Activated CD8-positive, alpha-beta T cell treated with anti-CD3 and anti-CD28 coated beads for 36 hours (primary cell): ENCODE measurements at regions not wholly inside any gene's neighbourhood (a gene's known extent, or its start where the extent isn't known, plus 50 kb on each side); places are given as distances from the start of the nearest gene placed in this dataset.

Experiments
- ATAC-seq: fragments of 200-7000 bp; cut with Tn5 transposase; one replicate; pipeline ENCODE4 v1.10.0; 2021; ENCODE audit warnings: mild to moderate bottlenecking, moderate library complexity
- CTCF ChIA-PET: fragments of 350-600 bp; sonication (Branson Sonifier 250); formaldehyde crosslinking; loops from one replicate; lab custom pipeline; 2021; ENCODE audit warnings: antibody characterized with exemption; lab: Charles Lee
- POLR2A ChIA-PET: fragments of 350-600 bp; sonication (Branson Sonifier 250); formaldehyde crosslinking; loops from one replicate; lab custom pipeline; 2021; ENCODE audit warnings: antibody characterized with exemption; lab: Charles Lee
- DNase-seq: peaks from one replicate; pipeline ENCODE4 v3.0.0-alpha.2; 2020
- H3K27ac Mint-ChIP-seq: one replicate; pipeline ENCODE4 v1.8.0; 2021; ENCODE audit warnings: mild to moderate bottlenecking, mixed read lengths
- H3K27me3 Mint-ChIP-seq: one replicate; pipeline ENCODE4 v1.8.0; 2021; ENCODE audit warnings: mixed read lengths
- H3K36me3 Mint-ChIP-seq: one replicate; pipeline ENCODE4 v1.8.0; 2021; ENCODE audit warnings: low read depth, mixed read lengths
- H3K4me1 Mint-ChIP-seq: one replicate; pipeline ENCODE4 v1.8.0; 2021; ENCODE audit warnings: low read depth, mixed read lengths
- H3K4me3 Mint-ChIP-seq: one replicate; pipeline ENCODE4 v1.8.0; 2021; ENCODE audit warnings: mild to moderate bottlenecking, moderate library complexity, mixed read lengths
- H3K9me3 Mint-ChIP-seq: one replicate; pipeline ENCODE4 v1.8.0; 2021; ENCODE audit warnings: mixed read lengths
- CTCF ChIP-seq: fragments of 200-600 bp; IDR thresholded peaks from one replicate; pipeline ENCODE4 v1.8.0; 2022; ENCODE audit warnings: antibody characterized with exemption, mild to moderate bottlenecking
- intact Hi-C: fragments of 100-400 bp; cut with micrococcal nuclease; formaldehyde crosslinking; loops from one replicate; pipeline ENCODE4 v1.10.0; 2022

GRCh38 chr10:128281343-128281742 lies 155.1 kb upstream of the MKI67 start:
- no peaks in the 10 kb centered on the region for H3K9me3 Mint-ChIP-seq
- H3K4me3 Mint-ChIP-seq = no peak overlapping the region
- POLR2A ChIA-PET = no interaction called here
- no peaks in the 10 kb centered on the region for H3K36me3 Mint-ChIP-seq
- H3K27ac Mint-ChIP-seq = no peak overlapping the region
- no peaks in the 10 kb centered on the region for H3K4me1 Mint-ChIP-seq
- no peak for DNase-seq
- H3K27me3 Mint-ChIP-seq = peaks cover 30% of the 10 kb centered on the region
- ATAC-seq = no peak
- no peak for TF ChIP-seq CTCF
- intact Hi-C loops = no loop called here
- CTCF ChIA-PET = no interaction called here

DNA sequence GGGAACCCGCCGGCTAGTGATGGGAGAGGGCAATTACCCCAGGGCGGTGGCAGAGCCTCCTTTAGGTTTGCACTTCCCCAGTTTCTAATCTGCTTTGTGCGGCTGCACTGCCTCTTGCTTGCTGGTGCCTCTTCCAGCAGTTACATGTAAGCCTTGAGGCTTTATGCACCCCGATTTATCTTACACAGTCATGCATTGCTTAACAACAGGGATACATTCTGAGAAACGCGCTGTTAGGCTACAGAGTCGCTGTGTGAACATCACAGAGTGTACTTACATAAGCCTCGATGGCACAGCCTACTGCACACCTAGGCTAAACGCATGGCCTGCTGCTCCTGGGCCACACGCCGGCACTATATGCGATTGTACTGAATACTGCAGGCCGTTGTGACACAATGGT lies 155.6 kb upstream of the MKI67 start:
- ChIA-PET POLR2A (no interaction called here), CTCF (interaction anchor here (1.1 kb wide), 1 partner anchor 18 kb away, joined by 3 read pairs; no protein-coding TSS in a partner anchor)
- Mint-ChIP-seq H3K9me3 (no peaks in the 10 kb centered on the region), H3K27me3 (peaks cover 29% of the 10 kb centered on the region), H3K36me3 (no peaks in the 10 kb centered on the region), H3K4me1 (no peaks in the 10 kb centered on the region), H3K27ac (no peak overlapping the region), H3K4me3 (no peak overlapping the region)
- intact Hi-C loops = no loop called here
- ATAC-seq = no peak
- no peak for DNase-seq
- TF ChIP-seq CTCF = no peak

DNA sequence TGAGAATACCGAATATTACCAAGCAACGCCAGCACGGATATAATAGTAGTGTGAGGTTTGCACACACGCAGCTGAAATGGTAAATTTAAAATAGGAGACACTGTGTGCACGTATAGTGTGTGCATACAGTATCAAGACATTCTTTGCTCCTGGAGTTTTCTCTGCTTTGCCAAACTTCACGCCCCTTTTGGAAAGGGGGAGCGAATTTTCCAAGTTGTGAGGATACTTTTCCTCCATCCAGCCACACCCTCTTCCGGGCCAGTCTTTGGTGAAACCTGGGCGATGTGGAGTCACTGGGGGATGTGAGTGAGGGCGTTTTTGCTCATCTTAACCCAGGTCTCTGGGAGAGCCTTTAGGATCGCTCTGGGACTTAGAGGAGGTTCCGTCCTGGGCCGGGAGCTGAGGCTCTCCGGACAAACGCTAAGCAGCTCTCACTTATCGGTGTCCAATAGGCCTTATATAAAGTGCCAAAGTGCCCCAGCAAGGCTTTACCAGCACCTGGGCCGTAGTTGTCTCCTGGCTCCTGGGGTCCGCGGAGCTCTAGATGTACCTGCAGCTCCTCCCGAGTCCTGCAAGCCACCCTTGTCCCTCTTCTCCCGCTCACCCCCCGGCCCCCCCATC lies 160.0 kb upstream of the MKI67 start:
- Mint-ChIP-seq H3K9me3 (peaks cover 7% of the 10 kb centered on the region), H3K4me3 (no peak overlapping the region), H3K36me3 (no peaks in the 10 kb centered on the region), H3K27me3 (peaks cover 33% of the 10 kb centered on the region), H3K27ac (no peak overlapping the region), H3K4me1 (no peaks in the 10 kb centered on the region)
- ATAC-seq (no peak), DNase-seq (no peak)
- ChIA-PET CTCF (interaction anchor here (1.4 kb wide), 1 partner anchor 18 kb away, joined by 5 read pairs; no protein-coding TSS in a partner anchor), POLR2A (no interaction called here)
- intact Hi-C loops = no loop called here
- no peak for TF ChIP-seq CTCF

- H3K4me1 Mint-ChIP-seq = no peaks in the 10 kb centered on the region
- no peak overlapping the region for H3K4me3 Mint-ChIP-seq
- intact Hi-C loops = no loop called here
- no peak for TF ChIP-seq CTCF
- H3K9me3 Mint-ChIP-seq = peaks cover 7% of the 10 kb centered on the region
- H3K36me3 Mint-ChIP-seq = no peaks in the 10 kb centered on the region
- POLR2A ChIA-PET = no interaction called here
- ATAC-seq (no peak), DNase-seq (no peak)
- no peak overlapping the region for H3K27ac Mint-ChIP-seq
- CTCF ChIA-PET = interaction anchor here (1.4 kb wide), 1 partner anchor 18 kb away, joined by 5 read pairs; no protein-coding TSS in a partner anchor
- peaks cover 31% of the 10 kb centered on the region for H3K27me3 Mint-ChIP-seq
Measured at GRCh38 chr10:128286762-128287500, 160.7 kb upstream of the MKI67 start.

DNA sequence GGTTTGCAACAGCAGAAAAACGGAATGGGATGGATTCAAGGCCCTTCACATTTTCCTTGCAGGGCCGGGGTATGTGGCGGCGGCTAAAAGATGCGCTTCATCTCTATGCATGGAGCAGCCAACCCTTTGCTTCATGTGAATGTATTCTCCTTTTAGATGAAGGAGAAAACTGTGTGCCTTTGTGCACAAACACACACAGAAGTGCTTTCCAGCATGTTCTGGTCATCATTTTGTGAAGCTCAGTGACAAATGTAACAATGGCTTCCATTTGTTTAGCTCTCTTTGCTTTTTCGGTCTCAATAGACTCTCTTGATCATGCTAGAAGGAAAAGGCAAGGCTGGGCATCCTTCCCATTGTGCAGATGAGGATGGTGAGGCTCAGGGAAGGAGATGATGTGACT lies 161.7 kb upstream of the MKI67 start:
- peaks cover 31% of the 10 kb centered on the region for H3K27me3 Mint-ChIP-seq
- peaks cover 7% of the 10 kb centered on the region for H3K9me3 Mint-ChIP-seq
- H3K4me3 Mint-ChIP-seq = no peak overlapping the region
- ChIA-PET POLR2A (no interaction called here), CTCF (interaction anchor here (1.4 kb wide), 1 partner anchor 19 kb away, joined by 5 read pairs; no protein-coding TSS in a partner anchor)
- no peak for ATAC-seq
- no peak for TF ChIP-seq CTCF
- no peaks in the 10 kb centered on the region for H3K4me1 Mint-ChIP-seq
- DNase-seq = no peak
- no peak overlapping the region for H3K27ac Mint-ChIP-seq
- H3K36me3 Mint-ChIP-seq = no peaks in the 10 kb centered on the region
- intact Hi-C loops = no loop called here
